Caki2 (cell line): ENCODE measurements at regions not wholly inside any gene's neighbourhood (a gene's known extent, or its start where the extent isn't known, plus 50 kb on each side); places are given as distances from the start of the nearest gene placed in this dataset.
"Not testable (repeated sequence)": the region's sequence is repeated elsewhere in the genome, so short reads cannot be mapped to it uniquely, and the experiment has no call there.

Experiments
- DNase-seq: peaks from one replicate; pipeline ENCODE4 v3.0.0-alpha.2; 2015; ENCODE audit warnings: low read depth
- in situ Hi-C: cut with HindIII; loops from 2 replicates; pipeline ENCODE4 v1.10.0; 2016; ENCODE audit warnings: low sequenced_read_pairs, low pct_unique_long_range_greater_than_20kb, mixed read lengths

GRCh38 chr12:28023156-28023887 is 50.8 kb upstream of the PTHLH start:
- in situ Hi-C loops: no loop called here
- DNase-seq: peak; percentile 49

- in situ Hi-C loops: no loop called here
- peak; percentile 23 for DNase-seq
These were observed 51.9 kb upstream of the PTHLH start for GRCh38 chr12:28024231-28024995.

- no peak for DNase-seq
- in situ Hi-C loops: no loop called here
These were observed 53.4 kb upstream of the PTHLH start for GRCh38 chr12:28025821-28026505.

- in situ Hi-C loops: no loop called here
- peak; percentile 32 for DNase-seq
These were observed 54.2 kb upstream of the PTHLH start for GRCh38 chr12:28026701-28027100.

- in situ Hi-C loops: no loop called here
- no peak for DNase-seq
These were observed 54.8 kb upstream of the PTHLH start for GRCh38 chr12:28027328-28027727.

- in situ Hi-C loops: no loop called here
- DNase-seq: no peak
These were observed 55.6 kb upstream of the PTHLH start for GRCh38 chr12:28027947-28028724.

- in situ Hi-C loops: no loop called here
- peak; percentile 37 for DNase-seq
These were observed 60.4 kb upstream of the PTHLH start for GRCh38 chr12:28032811-28033537.

GRCh38 chr12:28033538-28033915 is 61.0 kb upstream of the PTHLH start:
- no peak for DNase-seq
- in situ Hi-C loops: no loop called here

- DNase-seq: no peak
- in situ Hi-C loops: no loop called here
These were observed 61.7 kb upstream of the PTHLH start for GRCh38 chr12:28034271-28034670.

- in situ Hi-C loops: no loop called here
- DNase-seq: peak; percentile 19
These were observed 63.0 kb upstream of the PTHLH start for GRCh38 chr12:28035500-28035899.

GRCh38 chr12:28036940-28037339 is 64.4 kb upstream of the PTHLH start:
- DNase-seq: no peak
- in situ Hi-C loops: no loop called here

- DNase-seq: no peak
- in situ Hi-C loops: no loop called here
These were observed 67.7 kb upstream of the PTHLH start for GRCh38 chr12:28040246-28040645.

GRCh38 chr12:28046600-28046999 is 74.1 kb upstream of the PTHLH start:
- in situ Hi-C loops, DNase-seq: not testable (repeated sequence)

- in situ Hi-C loops: no loop called here
- no peak for DNase-seq
These were observed 78.1 kb upstream of the PTHLH start for GRCh38 chr12:28050606-28051005.

GRCh38 chr12:28051516-28052354 is 79.2 kb upstream of the PTHLH start:
- in situ Hi-C loops: no loop called here
- no peak for DNase-seq

- DNase-seq: no peak
- in situ Hi-C loops: no loop called here
These were observed 81.0 kb upstream of the PTHLH start for GRCh38 chr12:28053564-28053963.

- no peak for DNase-seq
- in situ Hi-C loops: no loop called here
These were observed 82.0 kb upstream of the PTHLH start for GRCh38 chr12:28054583-28054982.
